Activated CD8-positive, alpha-beta memory T cell treated with anti-CD3 and anti-CD28 coated beads for 1 hour (primary cell): ENCODE measurements at regions not wholly inside any gene's neighbourhood (a gene's known extent, or its start where the extent isn't known, plus 50 kb on each side); places are given as distances from the start of the nearest gene placed in this dataset.

Source experiments
- DNase-seq, 2 donors: peaks; one replicate each; pipeline ENCODE4 v3.0.0-alpha.2; 2020; ENCODE audit warnings: low read depth in 1 of 2; ENCODE audit errors: extremely low read depth in 1 of 2

GRCh38 chr2:145190031-145190703 is 670.2 kb upstream of the ZEB2 start:
- DNase-seq: no peak

GRCh38 chr2:145186303-145186702 is 666.4 kb upstream of the ZEB2 start:
- no peak for DNase-seq

DNA sequence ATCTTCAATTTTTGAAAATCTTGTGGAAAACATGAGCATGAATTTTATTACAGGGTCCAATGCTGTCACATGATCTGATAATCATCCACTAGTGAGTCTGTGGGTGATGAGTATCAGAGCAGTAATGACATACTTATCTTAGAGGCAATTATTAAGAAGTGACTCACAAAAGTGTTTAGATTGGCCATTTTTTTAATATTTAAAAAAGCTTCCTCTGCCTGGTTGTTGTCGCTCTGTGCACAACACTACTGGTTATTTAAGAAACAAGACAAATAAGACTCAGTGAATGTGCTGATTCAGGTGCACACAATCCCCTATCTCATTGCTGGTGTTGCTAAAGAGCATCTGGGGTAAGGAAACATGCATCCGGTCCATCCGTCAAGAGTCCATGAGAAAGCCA is 665.8 kb upstream of the ZEB2 start:
- no peak for DNase-seq

- DNase-seq: no peak
Measured at GRCh38 chr2:145184741-145185651, 665.1 kb upstream of the ZEB2 start.

- DNase-seq: no peak
Measured at GRCh38 chr2:145169285-145169684, 649.4 kb upstream of the ZEB2 start.

DNA sequence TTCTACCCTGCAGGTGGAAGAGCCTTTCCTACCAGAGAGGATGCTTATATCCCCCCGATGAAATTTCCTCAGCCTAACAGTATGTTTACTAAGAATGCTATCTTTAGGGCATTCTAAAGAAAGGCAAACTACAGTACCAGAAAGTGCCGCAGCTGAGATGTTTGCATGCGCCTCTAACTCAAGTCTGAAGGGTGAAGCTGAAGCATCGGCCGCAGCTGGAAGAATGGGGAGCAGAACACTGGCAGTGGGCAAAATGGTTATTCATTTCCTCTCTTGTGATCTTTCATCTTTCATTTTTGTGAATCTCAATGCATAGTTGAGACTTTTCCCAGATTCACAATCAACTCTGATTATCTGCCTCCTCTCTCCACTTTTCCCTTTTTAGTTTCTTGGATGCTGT is 648.2 kb upstream of the ZEB2 start:
- DNase-seq: no peak

- no peak for DNase-seq
Measured at GRCh38 chr2:145166731-145167302, 646.9 kb upstream of the ZEB2 start.

DNA sequence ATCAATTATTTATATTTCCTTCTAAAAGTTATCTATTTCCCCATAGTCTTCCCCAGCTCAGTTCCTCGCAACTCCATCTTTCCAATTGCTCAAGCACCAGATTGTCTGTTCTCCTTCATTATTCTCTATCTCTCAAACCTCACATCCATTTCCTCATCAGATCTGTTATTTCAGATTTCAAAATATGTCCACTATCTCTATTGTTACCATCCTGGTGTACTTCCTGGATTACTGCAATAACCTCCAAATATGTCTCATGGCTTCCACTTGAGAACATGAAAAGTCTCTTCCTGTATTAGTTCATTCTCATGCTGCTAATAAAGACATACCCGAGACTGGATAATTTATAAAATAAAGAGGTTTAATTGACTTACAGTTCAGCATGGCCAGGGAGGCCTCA is 641.7 kb upstream of the ZEB2 start:
- no peak for DNase-seq

GRCh38 chr2:145160855-145161254 is 640.9 kb upstream of the ZEB2 start:
- no peak for DNase-seq

GRCh38 chr2:145159676-145160075 is 639.8 kb upstream of the ZEB2 start:
- no peak for DNase-seq

DNA sequence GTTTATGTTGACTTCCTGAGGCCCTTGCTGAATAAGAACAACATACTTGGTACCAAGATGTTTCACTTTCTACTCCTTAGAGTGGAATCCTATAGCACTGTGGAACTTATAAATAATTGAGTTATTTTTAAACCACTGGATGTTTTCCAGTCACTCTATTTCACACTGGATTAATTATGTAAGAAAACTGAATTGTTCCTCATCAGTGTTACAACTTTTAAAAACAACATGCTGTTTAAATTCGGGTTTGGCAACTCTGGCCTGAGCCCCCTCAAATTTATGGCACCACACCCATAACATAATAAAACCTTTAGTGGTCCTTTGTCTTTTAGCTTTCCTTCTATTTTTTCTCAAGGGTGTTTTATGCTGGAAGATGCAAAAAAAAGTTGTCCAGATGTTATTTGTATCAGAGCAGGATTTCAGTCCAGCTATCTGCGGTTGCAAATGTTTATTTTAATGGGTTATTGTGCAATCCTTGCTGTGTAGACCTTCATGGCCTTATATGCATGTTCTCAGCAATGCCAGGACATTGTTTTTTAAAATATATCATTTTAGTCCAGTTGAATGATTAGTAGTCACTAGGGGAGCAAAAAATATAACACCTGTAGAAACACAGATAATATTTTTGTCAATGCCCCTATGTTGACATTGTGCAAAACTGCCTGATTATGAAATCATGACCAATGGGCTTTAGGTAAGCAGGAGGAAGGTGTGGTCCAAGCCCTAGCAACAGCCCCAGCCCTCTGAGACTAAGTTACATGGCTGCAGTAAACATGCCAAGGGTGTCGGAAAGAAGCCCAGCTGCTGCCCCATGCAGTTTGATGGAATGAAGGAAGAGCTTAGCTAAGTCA is 638.0 kb upstream of the ZEB2 start:
- no peak for DNase-seq

DNA sequence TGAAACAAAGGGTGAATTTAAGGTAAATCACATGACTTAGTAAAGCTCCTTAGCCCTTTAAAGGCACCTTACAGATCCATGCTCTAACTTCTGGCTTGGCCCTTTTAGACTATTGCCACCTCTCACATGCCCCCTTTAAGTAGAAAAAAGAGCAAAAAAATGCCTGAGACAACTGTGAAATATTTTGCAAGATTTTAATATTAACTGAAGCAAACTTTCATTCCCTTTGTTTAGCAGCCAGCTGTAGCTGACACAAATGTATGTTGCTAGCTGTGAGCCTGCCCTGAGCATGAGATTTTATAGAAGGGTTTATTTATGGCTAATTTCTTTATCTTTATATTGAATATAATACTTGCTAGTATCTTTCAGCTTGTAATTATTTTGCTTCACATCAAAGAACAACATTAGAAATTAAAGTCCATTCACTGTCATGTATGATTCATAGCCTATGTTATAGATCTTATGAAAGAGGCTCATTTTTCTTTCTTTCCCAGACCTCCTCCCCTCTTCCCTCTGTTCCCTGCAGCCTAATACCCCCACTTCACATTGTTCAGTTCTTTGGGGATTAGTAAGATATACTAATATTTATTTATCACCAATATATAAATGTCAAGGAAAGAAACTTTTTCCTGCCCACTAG is 637.2 kb upstream of the ZEB2 start:
- DNase-seq: no peak

DNA sequence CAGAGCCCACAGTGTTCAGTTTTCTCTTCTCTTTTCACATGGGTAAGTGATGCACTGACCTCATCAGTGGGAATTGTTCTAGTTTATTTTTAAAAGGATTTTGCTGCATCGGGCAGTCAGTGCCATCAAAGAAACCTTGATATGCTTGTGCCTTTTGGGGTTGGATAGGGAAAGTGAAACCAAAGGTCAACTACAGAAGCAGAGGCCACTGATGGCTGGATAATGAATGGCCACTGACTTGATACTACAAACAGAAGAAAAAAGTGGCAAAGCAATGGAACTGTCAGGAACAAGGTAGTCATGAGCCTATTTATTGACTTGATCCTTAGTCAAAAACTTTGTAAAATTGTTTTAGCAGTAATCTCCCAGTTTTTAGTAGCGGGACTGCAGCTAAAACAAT is 636.3 kb upstream of the ZEB2 start:
- no peak for DNase-seq

- DNase-seq: no peak
Measured at GRCh38 chr2:145155196-145155595, 635.3 kb upstream of the ZEB2 start.

GRCh38 chr2:145154731-145155130 is 634.8 kb upstream of the ZEB2 start:
- DNase-seq: no peak

GRCh38 chr2:145146691-145147090 is 626.8 kb upstream of the ZEB2 start:
- DNase-seq: no peak

DNA sequence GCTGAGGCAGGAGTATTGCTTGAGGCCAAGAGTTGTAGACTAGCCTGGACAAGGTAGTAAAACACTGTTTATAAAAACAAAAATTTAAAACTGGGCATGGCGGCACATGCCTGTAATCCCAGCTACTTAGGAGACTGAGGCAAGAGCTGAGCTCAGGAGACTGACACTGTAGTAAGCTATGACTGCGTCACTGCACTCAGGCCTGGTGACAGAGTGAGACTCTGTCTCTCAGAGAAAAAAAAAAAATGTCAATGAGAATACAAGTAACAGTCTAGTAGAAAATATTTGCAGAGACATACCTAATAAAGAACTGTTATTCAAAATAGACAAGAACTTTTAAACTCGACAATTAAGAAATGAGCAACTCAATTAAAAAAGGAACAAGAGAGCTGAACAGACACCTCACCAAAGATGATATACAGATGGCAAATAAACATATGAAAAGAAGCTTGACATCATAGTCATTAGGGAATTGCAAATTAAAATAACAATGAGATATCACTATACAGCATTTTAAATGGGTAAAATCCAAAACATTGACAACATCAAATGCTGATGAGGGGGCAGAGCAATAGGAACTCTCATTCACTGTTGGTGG is 624.3 kb upstream of the ZEB2 start:
- DNase-seq: no peak

- no peak for DNase-seq
Measured at GRCh38 chr2:145141981-145142380, 622.1 kb upstream of the ZEB2 start.

GRCh38 chr2:145140658-145141057 is 620.7 kb upstream of the ZEB2 start:
- DNase-seq: no peak

DNA sequence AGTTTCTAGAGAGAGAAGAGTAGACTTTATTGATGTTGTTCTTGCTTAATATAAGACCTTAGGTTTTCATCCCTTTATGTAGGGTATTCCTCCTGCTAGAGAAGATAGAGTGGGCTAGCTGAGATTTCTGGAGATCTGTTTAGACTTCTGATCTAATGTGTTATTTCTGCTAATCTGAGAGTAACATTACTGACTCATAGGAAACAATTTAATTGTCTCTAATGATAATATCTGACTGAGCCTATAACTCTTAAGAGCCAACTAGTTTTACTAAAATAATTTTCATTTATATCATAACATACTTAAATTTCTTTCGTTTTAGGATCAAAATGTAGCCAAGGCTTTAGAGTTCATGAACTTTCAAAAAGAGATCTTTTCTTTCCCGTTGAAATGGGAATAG is 618.7 kb upstream of the ZEB2 start:
- no peak for DNase-seq
